Inflammatory macrophage treated with lipopolysaccharide for 1 hour (primary cell): ENCODE measurements at regions not wholly inside any gene's neighbourhood (a gene's known extent, or its start where the extent isn't known, plus 50 kb on each side); places are given as distances from the start of the nearest gene placed in this dataset.
A peak's percentile ranks its signal among the peaks of the same experiment; 100 is the strongest.
"Not testable (repeated sequence)": the region's sequence is repeated elsewhere in the genome, so short reads cannot be mapped to it uniquely, and the experiment has no call there.

ENCODE experiments used
- DNase-seq, 2 donors: peaks; one replicate each; pipeline ENCODE4 v3.0.0-alpha.2; 2020 to 2022

- DNase-seq: no peak
Measured at GRCh38 chr2:31813016-31813415, 197.8 kb downstream of the MEMO1 start.

GRCh38 chr2:31812051-31812798 lies 198.6 kb downstream of the MEMO1 start:
- peak; percentile 53 to 60 for DNase-seq

GRCh38 chr2:31811482-31811881 lies 199.3 kb downstream of the MEMO1 start:
- DNase-seq: no peak

GRCh38 chr2:31810200-31810917 lies 200.4 kb downstream of the MEMO1 start:
- DNase-seq: no peak

GRCh38 chr2:31805688-31806087 lies 205.1 kb downstream of the MEMO1 start:
- DNase-seq: no peak

GRCh38 chr2:31803481-31804153 lies 207.2 kb downstream of the MEMO1 start:
- not testable (repeated sequence) for DNase-seq

- DNase-seq: no peak
Measured at GRCh38 chr2:31802711-31803110, 208.1 kb downstream of the MEMO1 start.

GRCh38 chr2:31799282-31799681 lies 211.5 kb downstream of the MEMO1 start:
- not testable (repeated sequence) for DNase-seq

- no peak for DNase-seq
Measured at GRCh38 chr2:31788273-31788672, 207.5 kb upstream of the SRD5A2 start.

- DNase-seq: no peak
Measured at GRCh38 chr2:31785876-31786275, 205.1 kb upstream of the SRD5A2 start.

GRCh38 chr2:31784868-31785267 lies 204.1 kb upstream of the SRD5A2 start:
- DNase-seq: no peak

GRCh38 chr2:31783446-31784091 lies 202.8 kb upstream of the SRD5A2 start:
- DNase-seq: not testable (repeated sequence)

- no peak for DNase-seq
Measured at GRCh38 chr2:31778153-31778552, 197.4 kb upstream of the SRD5A2 start.

GRCh38 chr2:31770741-31771140 lies 190.0 kb upstream of the SRD5A2 start:
- no peak for DNase-seq

- DNase-seq: no peak
Measured at GRCh38 chr2:31765078-31765945, 184.6 kb upstream of the SRD5A2 start.

GRCh38 chr2:31764169-31764568 lies 183.4 kb upstream of the SRD5A2 start:
- DNase-seq: no peak

- DNase-seq: no peak
Measured at GRCh38 chr2:31762085-31762484, 181.3 kb upstream of the SRD5A2 start.

GRCh38 chr2:31757351-31757750 lies 176.6 kb upstream of the SRD5A2 start:
- not testable (repeated sequence) for DNase-seq

- not testable (repeated sequence) for DNase-seq
Measured at GRCh38 chr2:31748746-31749145, 168.0 kb upstream of the SRD5A2 start.

GRCh38 chr2:31748041-31748440 lies 167.3 kb upstream of the SRD5A2 start:
- DNase-seq: no peak

- DNase-seq: no peak
Measured at GRCh38 chr2:31739161-31739560, 158.4 kb upstream of the SRD5A2 start.
